ENCODE measurements at regions not wholly inside any gene's neighbourhood (a gene's known extent, or its start where the extent isn't known, plus 50 kb on each side); places are given as distances from the start of the nearest gene placed in this dataset.
"Not testable (repeated sequence)": the region's sequence is repeated elsewhere in the genome, so short reads cannot be mapped to it uniquely, and the experiment has no call there.

GRCh38 chrX:116863029-116863428, 400.3 kb upstream of the CT83 start:
- DNase-seq = no peak

- DNase-seq = no peak
Observed at GRCh38 chrX:116862340-116862739, 399.6 kb upstream of the CT83 start.

- no peak for DNase-seq
Observed at GRCh38 chrX:116841290-116841689, 378.5 kb upstream of the CT83 start.

- no peak for DNase-seq
Observed at GRCh38 chrX:116827063-116827462, 364.3 kb upstream of the CT83 start.

- no peak for DNase-seq
Observed at GRCh38 chrX:116824785-116825184, 362.0 kb upstream of the CT83 start.

GRCh38 chrX:116823677-116824076, 360.9 kb upstream of the CT83 start:
- no peak for DNase-seq

- DNase-seq = no peak
Observed at GRCh38 chrX:116806288-116806802, 343.6 kb upstream of the CT83 start.

GRCh38 chrX:116801943-116802342, 339.2 kb upstream of the CT83 start:
- no peak for DNase-seq

GRCh38 chrX:116781926-116782325, 319.1 kb upstream of the CT83 start:
- DNase-seq = no peak

GRCh38 chrX:116757491-116757890, 294.7 kb upstream of the CT83 start:
- no peak for DNase-seq

GRCh38 chrX:116756958-116757357, 294.2 kb upstream of the CT83 start:
- DNase-seq = no peak

- no peak for DNase-seq
Observed at GRCh38 chrX:116749943-116750342, 287.2 kb upstream of the CT83 start.

GRCh38 chrX:116732214-116732613, 269.4 kb upstream of the CT83 start:
- DNase-seq = no peak

- DNase-seq = no peak
Observed at GRCh38 chrX:116726806-116727205, 264.0 kb upstream of the CT83 start.

- DNase-seq = no peak
Observed at GRCh38 chrX:116694046-116694445, 231.3 kb upstream of the CT83 start.

- not testable (repeated sequence) for DNase-seq
Observed at GRCh38 chrX:116679544-116679943, 216.8 kb upstream of the CT83 start.

GRCh38 chrX:116667346-116668134, 204.8 kb upstream of the CT83 start:
- no peak for DNase-seq

- no peak for DNase-seq
Observed at GRCh38 chrX:116657071-116657470, 194.3 kb upstream of the CT83 start.

- no peak for DNase-seq
Observed at GRCh38 chrX:116628464-116628863, 165.7 kb upstream of the CT83 start.

- no peak for DNase-seq
Observed at GRCh38 chrX:116618546-116618945, 155.8 kb upstream of the CT83 start.

- no peak for DNase-seq
Observed at GRCh38 chrX:116607776-116608175, 145.0 kb upstream of the CT83 start.

GRCh38 chrX:116605576-116605975, 142.8 kb upstream of the CT83 start:
- DNase-seq = no peak

GRCh38 chrX:116596010-116596409, 133.2 kb upstream of the CT83 start:
- DNase-seq = no peak

All from NCI-H1694 treated with DMSO at 0.1 percent for 48 hours (cell line).